ENCODE measurements at regions not wholly inside any gene's neighbourhood (a gene's known extent, or its start where the extent isn't known, plus 50 kb on each side); places are given as distances from the start of the nearest gene placed in this dataset.

DNA sequence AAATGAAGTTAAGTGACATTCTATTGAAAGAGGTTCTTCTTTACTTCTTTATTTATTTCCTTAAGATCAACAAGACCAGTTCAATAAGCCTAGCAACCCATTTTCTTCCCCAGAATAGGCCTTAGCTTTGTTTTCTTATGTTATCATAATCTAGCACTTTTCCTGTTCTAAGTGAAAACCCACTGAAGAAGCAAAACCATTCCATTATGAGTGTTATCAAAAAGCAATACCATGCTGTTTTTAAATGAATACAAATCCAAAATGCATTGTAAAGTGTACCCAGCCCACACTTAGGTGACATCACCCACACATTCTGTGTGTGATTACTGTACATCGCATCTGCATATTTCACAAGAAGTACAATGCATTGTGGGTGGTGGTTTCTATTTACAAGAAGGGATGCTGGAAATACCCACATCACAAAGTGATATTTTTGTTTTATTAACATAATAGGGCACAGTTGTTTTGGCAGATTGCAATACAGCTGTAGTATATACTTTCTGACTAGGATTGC lies 679.5 kb downstream of the KCNJ3 start:
- H3K36me3 ChIP-seq = no peaks in the 10 kb centered on the region
- H3K9me3 ChIP-seq (ENCODE audit: low read depth) = no peaks in the 10 kb centered on the region
- TF ChIP-seq, protein P1, sequence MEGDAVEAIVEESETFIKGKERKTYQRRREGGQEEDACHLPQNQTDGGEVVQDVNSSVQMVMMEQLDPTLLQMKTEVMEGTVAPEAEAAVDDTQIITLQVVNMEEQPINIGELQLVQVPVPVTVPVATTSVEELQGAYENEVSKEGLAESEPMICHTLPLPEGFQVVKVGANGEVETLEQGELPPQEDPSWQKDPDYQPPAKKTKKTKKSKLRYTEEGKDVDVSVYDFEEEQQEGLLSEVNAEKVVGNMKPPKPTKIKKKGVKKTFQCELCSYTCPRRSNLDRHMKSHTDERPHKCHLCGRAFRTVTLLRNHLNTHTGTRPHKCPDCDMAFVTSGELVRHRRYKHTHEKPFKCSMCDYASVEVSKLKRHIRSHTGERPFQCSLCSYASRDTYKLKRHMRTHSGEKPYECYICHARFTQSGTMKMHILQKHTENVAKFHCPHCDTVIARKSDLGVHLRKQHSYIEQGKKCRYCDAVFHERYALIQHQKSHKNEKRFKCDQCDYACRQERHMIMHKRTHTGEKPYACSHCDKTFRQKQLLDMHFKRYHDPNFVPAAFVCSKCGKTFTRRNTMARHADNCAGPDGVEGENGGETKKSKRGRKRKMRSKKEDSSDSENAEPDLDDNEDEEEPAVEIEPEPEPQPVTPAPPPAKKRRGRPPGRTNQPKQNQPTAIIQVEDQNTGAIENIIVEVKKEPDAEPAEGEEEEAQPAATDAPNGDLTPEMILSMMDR (IDR thresholded peaks at IDR 0.05; ENCODE audit: low read depth, low read length) = no peak
- peak in 1 of 2 donors; percentile 9 for DNase-seq (ENCODE audit: low read depth in 1 of 2, low spot score in 1 of 2)
- H3K27ac ChIP-seq = no peak overlapping the region
- H3K4me3 ChIP-seq = no peak overlapping the region
- no peaks in the 10 kb centered on the region for H3K27me3 ChIP-seq
- H3K4me1 ChIP-seq (ENCODE audit: low read depth) = no peaks in the 10 kb centered on the region

DNA sequence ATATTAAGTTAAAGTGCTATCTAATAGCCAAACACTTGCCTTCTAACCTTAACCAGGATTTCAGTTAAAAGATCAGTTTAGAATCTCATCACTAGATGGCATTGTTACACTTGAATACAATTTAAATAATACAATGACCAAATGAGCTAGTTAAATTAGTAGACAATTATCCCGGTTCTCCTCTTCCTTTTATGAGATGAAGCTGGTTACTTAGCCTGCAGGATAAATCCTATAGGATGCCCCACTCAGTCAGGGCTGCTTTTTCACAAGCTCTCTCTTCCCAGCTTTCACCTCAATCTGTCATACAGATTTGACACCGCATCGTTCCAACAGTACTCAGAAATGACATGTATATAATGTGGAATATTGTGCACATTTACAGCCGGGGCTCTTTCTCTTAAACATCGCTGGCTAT lies 678.8 kb downstream of the KCNJ3 start:
- Histone ChIP-seq H3K27ac (no peak overlapping the region), H3K9me3 (ENCODE audit: low read depth) (no peaks in the 10 kb centered on the region), H3K36me3 (no peaks in the 10 kb centered on the region), H3K4me3 (no peak overlapping the region), H3K4me1 (ENCODE audit: low read depth) (no peaks in the 10 kb centered on the region), H3K27me3 (no peaks in the 10 kb centered on the region)
- peak; percentile 15 to 44 for DNase-seq (ENCODE audit: low read depth in 1 of 2, low spot score in 1 of 2)
- TF ChIP-seq, protein P1 (IDR thresholded peaks at IDR 0.05; ENCODE audit: low read depth, low read length) = peak; percentile 31

GRCh38 chr2:155372969-155373368 lies 674.5 kb downstream of the KCNJ3 start:
- H3K9me3 ChIP-seq (ENCODE audit: low read depth) = no peaks in the 10 kb centered on the region
- DNase-seq (ENCODE audit: low read depth in 1 of 2, low spot score in 1 of 2) = peak; percentile 15 to 29
- no peaks in the 10 kb centered on the region for H3K27me3 ChIP-seq
- H3K4me3 ChIP-seq = no peak overlapping the region
- no peaks in the 10 kb centered on the region for H3K36me3 ChIP-seq
- TF ChIP-seq, protein P1 (IDR thresholded peaks at IDR 0.05; ENCODE audit: low read depth, low read length) = peak; percentile 6
- H3K27ac ChIP-seq = no peak overlapping the region
- H3K4me1 ChIP-seq (ENCODE audit: low read depth) = no peaks in the 10 kb centered on the region

GRCh38 chr2:155368934-155369333 lies 670.4 kb downstream of the KCNJ3 start:
- Histone ChIP-seq H3K4me1 (ENCODE audit: low read depth) (no peaks in the 10 kb centered on the region), H3K9me3 (ENCODE audit: low read depth) (no peaks in the 10 kb centered on the region), H3K27me3 (no peaks in the 10 kb centered on the region), H3K4me3 (no peak overlapping the region), H3K36me3 (no peaks in the 10 kb centered on the region), H3K27ac (no peak overlapping the region)
- DNase-seq (ENCODE audit: low read depth in 1 of 2, low spot score in 1 of 2) = peak; percentile 20 to 34
- TF ChIP-seq, protein P1 (IDR thresholded peaks at IDR 0.05; ENCODE audit: low read depth, low read length) = peak; percentile 19

- no peaks in the 10 kb centered on the region for H3K4me1 ChIP-seq (ENCODE audit: low read depth)
- DNase-seq (ENCODE audit: low read depth in 1 of 2, low spot score in 1 of 2) = no peak
- no peaks in the 10 kb centered on the region for H3K36me3 ChIP-seq
- no peaks in the 10 kb centered on the region for H3K27me3 ChIP-seq
- no peak overlapping the region for H3K27ac ChIP-seq
- H3K4me3 ChIP-seq = no peak overlapping the region
- no peaks in the 10 kb centered on the region for H3K9me3 ChIP-seq (ENCODE audit: low read depth)
- TF ChIP-seq, protein P1 (IDR thresholded peaks at IDR 0.05; ENCODE audit: low read depth, low read length) = no peak
Observed at GRCh38 chr2:155364766-155365165, 666.3 kb downstream of the KCNJ3 start.

All from cardiac muscle cell (in vitro differentiated cells and primary cell).